Loucy (cell line): ENCODE measurements at regions not wholly inside any gene's neighbourhood (a gene's known extent, or its start where the extent isn't known, plus 50 kb on each side); places are given as distances from the start of the nearest gene placed in this dataset.

Experiments used
- CTCF ChIP-seq: fragments of 200-600 bp; sonication (generic); conservative IDR thresholded peaks from 2 replicates; pipeline ENCODE4 v1.5.1; 2014; ENCODE audit warnings: mild to moderate bottlenecking, antibody characterized with exemption, low read length
- EZH2phosphoT487 ChIP-seq: fragments of 200-600 bp; IDR thresholded peaks from 2 replicates; pipeline ENCODE4 v1.6.1; 2018; ENCODE audit warnings: antibody characterized with exemption, mild to moderate bottlenecking, moderate library complexity, borderline replicate concordance

- TF ChIP-seq CTCF, result no peak
- no peak for TF ChIP-seq EZH2phosphoT487
These were observed 896.9 kb downstream of the DIPK2A start for GRCh38 chr3:144868506-144868905.
